HFFc6 (cell line): ENCODE measurements at regions not wholly inside any gene's neighbourhood (a gene's known extent, or its start where the extent isn't known, plus 50 kb on each side); places are given as distances from the start of the nearest gene placed in this dataset.
"Not testable (repeated sequence)": the region's sequence is repeated elsewhere in the genome, so short reads cannot be mapped to it uniquely, and the experiment has no call there.

Experiments
- DNase-seq: peaks from one replicate; pipeline ENCODE4 v3.0.0-alpha.2; 2018
- H3K27ac Mint-ChIP-seq: 2 replicates; pipeline ENCODE4 v1.8.0; 2020; ENCODE audit warnings: mild to moderate bottlenecking, mixed read lengths
- H3K27me3 Mint-ChIP-seq: 2 replicates; pipeline ENCODE4 v1.8.0; 2021; ENCODE audit warnings: mild to moderate bottlenecking, moderate library complexity, mixed read lengths; ENCODE audit not compliant: insufficient read depth
- H3K36me3 Mint-ChIP-seq: 2 replicates; pipeline ENCODE4 v1.8.0; 2021; ENCODE audit warnings: low read depth, mixed read lengths
- H3K4me1 Mint-ChIP-seq: 2 replicates; pipeline ENCODE4 v1.8.0; 2020; ENCODE audit warnings: low read depth, mixed read lengths
- H3K4me3 Mint-ChIP-seq: 2 replicates; pipeline ENCODE4 v1.8.0; 2020; ENCODE audit warnings: mild to moderate bottlenecking, moderate library complexity, mixed read lengths
- H3K9me3 Mint-ChIP-seq: 2 replicates; pipeline ENCODE4 v1.8.0; 2020; ENCODE audit warnings: mild to moderate bottlenecking, mixed read lengths
- CTCF ChIP-seq: fragments of 200-600 bp; sonication (generic); IDR thresholded peaks from 2 replicates; pipeline ENCODE4 v1.5.0; 2021; ENCODE audit warnings: antibody characterized with exemption, mild to moderate bottlenecking

GRCh38 chrX:52261125-52261462 is 76.4 kb downstream of the MAGED4 start:
- H3K9me3 Mint-ChIP-seq = no peaks in the 10 kb centered on the region
- no peak for TF ChIP-seq CTCF
- no peak for DNase-seq
- H3K27me3 Mint-ChIP-seq = peaks cover 2% of the 10 kb centered on the region; the same call in 1 of the 2 replicates
- no peaks in the 10 kb centered on the region for H3K36me3 Mint-ChIP-seq
- peak overlapping the region; percentile 96 for H3K4me3 Mint-ChIP-seq
- peak overlapping the region; percentile 95; the same call in 1 of the 2 replicates for H3K27ac Mint-ChIP-seq
- peaks cover 16% of the 10 kb centered on the region for H3K4me1 Mint-ChIP-seq

DNA sequence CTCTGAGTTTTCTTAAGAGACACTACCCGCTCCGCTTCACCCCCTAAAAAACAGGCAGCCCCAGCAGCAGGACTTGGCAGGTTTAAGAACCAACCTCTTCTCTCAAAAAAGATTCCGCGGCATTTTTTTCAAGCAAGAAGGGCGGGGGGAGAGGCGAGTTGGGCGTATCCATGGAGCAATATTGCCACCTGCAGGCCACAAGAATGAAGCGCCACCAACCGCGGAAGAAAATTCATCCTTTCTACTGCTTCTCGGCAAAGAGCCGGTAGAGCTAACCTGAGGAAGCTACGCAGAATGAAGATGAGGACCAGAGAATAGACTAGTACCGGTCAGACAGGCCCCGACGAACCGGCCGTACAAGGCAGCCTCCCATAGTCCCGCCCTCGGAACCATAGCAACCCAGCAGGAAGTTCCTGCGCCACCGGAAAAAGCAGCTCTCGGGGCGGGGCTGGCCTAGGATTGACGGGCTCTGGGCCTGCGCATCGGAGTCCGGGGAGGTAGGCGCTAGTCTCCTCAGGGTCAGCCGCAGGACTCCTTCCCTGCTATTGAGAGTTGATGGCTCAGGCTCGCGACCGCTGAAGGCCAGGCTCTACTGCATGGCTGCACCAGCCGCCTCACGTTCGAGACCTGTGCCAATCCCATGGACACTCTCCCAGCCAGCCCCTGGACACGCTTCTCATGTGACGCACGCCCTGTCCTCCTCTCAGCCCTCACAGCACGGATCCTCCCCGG is 76.9 kb downstream of the MAGED4 start:
- peaks cover 16% of the 10 kb centered on the region for H3K4me1 Mint-ChIP-seq
- TF ChIP-seq CTCF = peak; percentile 88
- H3K36me3 Mint-ChIP-seq = no peaks in the 10 kb centered on the region
- no peaks in the 10 kb centered on the region for H3K9me3 Mint-ChIP-seq
- H3K4me3 Mint-ChIP-seq = peak overlapping the region; percentile 96
- peak overlapping the region; percentile 95 for H3K27ac Mint-ChIP-seq
- peak; percentile 74 for DNase-seq
- peaks cover 2% of the 10 kb centered on the region; the same call in 1 of the 2 replicates for H3K27me3 Mint-ChIP-seq

DNA sequence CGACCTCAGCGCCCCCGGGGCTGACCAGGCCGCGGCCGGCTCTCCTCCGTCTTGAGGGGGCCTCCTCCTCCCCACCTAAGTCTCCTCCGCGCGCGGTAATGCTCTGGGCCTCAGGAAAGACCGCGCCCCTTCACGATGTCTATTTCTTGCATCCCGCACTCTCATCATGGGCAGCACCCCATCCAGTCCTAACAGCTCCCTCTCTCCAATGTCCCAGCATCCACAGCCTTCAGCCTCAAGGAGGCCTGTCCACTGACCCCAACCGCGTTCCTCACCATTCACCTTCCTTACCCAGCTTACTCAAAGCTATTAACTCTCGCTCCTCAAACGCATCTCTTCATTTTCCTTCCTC is 77.5 kb downstream of the MAGED4 start:
- Mint-ChIP-seq H3K4me3 (peak overlapping the region; percentile 96), H3K27ac (peak overlapping the region; percentile 80), H3K4me1 (peaks cover 16% of the 10 kb centered on the region), H3K9me3 (no peaks in the 10 kb centered on the region), H3K36me3 (no peaks in the 10 kb centered on the region), H3K27me3 (peaks cover 2% of the 10 kb centered on the region; the same call in 1 of the 2 replicates)
- no peak for TF ChIP-seq CTCF
- DNase-seq = no peak

GRCh38 chrX:52263417-52263816 is 78.7 kb downstream of the MAGED4 start:
- TF ChIP-seq CTCF = no peak
- Mint-ChIP-seq H3K9me3 (no peaks in the 10 kb centered on the region), H3K4me1 (peaks cover 16% of the 10 kb centered on the region), H3K4me3 (no peak overlapping the region), H3K27me3 (peaks cover 2% of the 10 kb centered on the region; the same call in 1 of the 2 replicates), H3K27ac (no peak overlapping the region), H3K36me3 (no peaks in the 10 kb centered on the region)
- DNase-seq = no peak

DNA sequence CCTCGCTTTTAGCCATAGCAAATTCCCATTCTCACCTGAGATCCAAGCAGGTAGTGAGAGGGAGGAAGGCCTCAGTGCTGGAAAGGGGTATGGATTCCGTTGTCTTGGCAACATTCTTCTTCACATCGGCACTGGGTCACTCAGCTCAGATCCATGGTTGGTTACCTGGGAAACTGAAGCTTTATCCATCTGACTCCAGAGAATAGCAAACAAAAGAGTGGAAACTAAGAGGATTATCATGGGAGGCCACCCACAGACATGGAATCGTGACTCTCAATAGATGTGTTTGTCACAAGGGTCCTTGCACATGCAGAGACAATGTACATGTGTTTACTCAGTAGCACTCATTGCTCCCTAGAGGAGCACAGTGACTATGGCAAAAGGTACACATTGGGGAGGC is 81.0 kb downstream of the MAGED4 start:
- Mint-ChIP-seq H3K27me3 (peaks cover 2% of the 10 kb centered on the region; the same call in 1 of the 2 replicates), H3K9me3 (no peaks in the 10 kb centered on the region), H3K4me1 (peaks cover 13% of the 10 kb centered on the region), H3K4me3 (no peak overlapping the region), H3K27ac (no peak overlapping the region), H3K36me3 (no peaks in the 10 kb centered on the region)
- no peak for TF ChIP-seq CTCF
- no peak for DNase-seq

DNA sequence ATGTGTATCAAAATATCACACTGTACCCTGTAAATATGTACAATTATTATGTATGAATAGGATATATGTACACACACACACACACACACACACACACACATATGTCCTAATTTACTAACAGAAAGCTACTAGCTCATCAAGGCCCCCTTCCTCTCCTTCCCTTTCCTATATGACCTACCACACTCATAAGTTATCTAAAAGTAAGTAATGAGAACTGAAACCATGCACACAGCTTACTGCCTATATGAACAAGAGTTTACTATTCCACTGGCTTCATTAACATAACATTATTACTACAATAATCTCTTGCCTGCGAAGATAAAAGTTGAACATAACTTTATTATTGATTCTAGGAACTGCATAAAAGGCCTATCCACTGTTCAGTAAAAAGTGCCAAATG is 83.8 kb downstream of the MAGED4 start:
- not testable (repeated sequence) for H3K4me1 Mint-ChIP-seq, H3K4me3 Mint-ChIP-seq, H3K36me3 Mint-ChIP-seq, H3K27ac Mint-ChIP-seq, H3K27me3 Mint-ChIP-seq, DNase-seq, H3K9me3 Mint-ChIP-seq
